Activated T-helper 1 cell treated with anti-CD3 and anti-CD28 coated beads, Interleukin-12 subunit alpha, Interleukin-12 subunit beta, Interleukin-2, Interleukin-4 antibody, amounts not matched to agents 30 ng/mL and 10 ng/mL and 1 ng/mL, durations not matched to agents 14 hours and 24 hours and 36 hours (primary cell): ENCODE measurements at regions not wholly inside any gene's neighbourhood (a gene's known extent, or its start where the extent isn't known, plus 50 kb on each side); places are given as distances from the start of the nearest gene placed in this dataset.

Source experiments
- DNase-seq: peaks from one replicate; pipeline ENCODE4 v3.0.0; 2021; ENCODE audit warnings: low spot score
- H3K27ac Mint-ChIP-seq: one replicate; pipeline ENCODE4 v1.8.0; 2021; ENCODE audit warnings: mild to moderate bottlenecking, mixed read lengths
- H3K27me3 Mint-ChIP-seq: one replicate; pipeline ENCODE4 v1.8.0; 2022; ENCODE audit warnings: mild to moderate bottlenecking, moderate library complexity, mixed read lengths; ENCODE audit not compliant: insufficient read depth
- H3K36me3 Mint-ChIP-seq: one replicate; pipeline ENCODE4 v1.8.0; 2021; ENCODE audit warnings: low read depth, mixed read lengths
- H3K4me1 Mint-ChIP-seq: one replicate; pipeline ENCODE4 v1.8.0; 2021; ENCODE audit warnings: low read depth, mixed read lengths
- H3K4me3 Mint-ChIP-seq: one replicate; pipeline ENCODE4 v1.8.0; 2021; ENCODE audit warnings: mild to moderate bottlenecking, moderate library complexity, mixed read lengths
- H3K9me3 Mint-ChIP-seq: one replicate; pipeline ENCODE4 v1.8.0; 2021; ENCODE audit warnings: mixed read lengths
- intact Hi-C: fragments of 100-400 bp; cut with micrococcal nuclease; formaldehyde crosslinking; loops from one replicate; pipeline ENCODE4 v1.15.1; 2024

GRCh38 chr7:20267482-20267881, 50.3 kb upstream of the MACC1 start:
- no peaks in the 10 kb centered on the region for H3K27me3 Mint-ChIP-seq
- intact Hi-C loops = no loop called here
- DNase-seq = no peak
- H3K36me3 Mint-ChIP-seq = no peaks in the 10 kb centered on the region
- H3K4me1 Mint-ChIP-seq = no peaks in the 10 kb centered on the region
- no peaks in the 10 kb centered on the region for H3K9me3 Mint-ChIP-seq
- no peak overlapping the region for H3K27ac Mint-ChIP-seq
- no peak overlapping the region for H3K4me3 Mint-ChIP-seq

- no peaks in the 10 kb centered on the region for H3K36me3 Mint-ChIP-seq
- H3K4me3 Mint-ChIP-seq = no peak overlapping the region
- H3K27me3 Mint-ChIP-seq = no peaks in the 10 kb centered on the region
- intact Hi-C loops = no loop called here
- H3K9me3 Mint-ChIP-seq = no peaks in the 10 kb centered on the region
- DNase-seq = no peak
- no peaks in the 10 kb centered on the region for H3K4me1 Mint-ChIP-seq
- no peak overlapping the region for H3K27ac Mint-ChIP-seq
These were observed 51.6 kb upstream of the MACC1 start for GRCh38 chr7:20268824-20269223.

GRCh38 chr7:20269726-20270125, 52.5 kb upstream of the MACC1 start:
- Mint-ChIP-seq H3K27ac (no peak overlapping the region), H3K4me1 (no peaks in the 10 kb centered on the region), H3K27me3 (no peaks in the 10 kb centered on the region), H3K4me3 (no peak overlapping the region), H3K36me3 (no peaks in the 10 kb centered on the region), H3K9me3 (no peaks in the 10 kb centered on the region)
- intact Hi-C loops = no loop called here
- DNase-seq = no peak

- Mint-ChIP-seq H3K4me1 (no peaks in the 10 kb centered on the region), H3K9me3 (no peaks in the 10 kb centered on the region), H3K27ac (no peak overlapping the region), H3K36me3 (no peaks in the 10 kb centered on the region), H3K4me3 (no peak overlapping the region), H3K27me3 (no peaks in the 10 kb centered on the region)
- intact Hi-C loops = no loop called here
- DNase-seq = no peak
These were observed 53.2 kb upstream of the MACC1 start for GRCh38 chr7:20270371-20270770.

- H3K9me3 Mint-ChIP-seq = no peaks in the 10 kb centered on the region
- H3K4me1 Mint-ChIP-seq = no peaks in the 10 kb centered on the region
- H3K4me3 Mint-ChIP-seq = no peak overlapping the region
- no peaks in the 10 kb centered on the region for H3K36me3 Mint-ChIP-seq
- intact Hi-C loops = no loop called here
- H3K27ac Mint-ChIP-seq = no peak overlapping the region
- no peaks in the 10 kb centered on the region for H3K27me3 Mint-ChIP-seq
- DNase-seq = no peak
These were observed 53.7 kb upstream of the MACC1 start for GRCh38 chr7:20270867-20271266.

GRCh38 chr7:20275637-20276036, 55.1 kb upstream of the ITGB8 start:
- Mint-ChIP-seq H3K4me3 (no peak overlapping the region), H3K27me3 (no peaks in the 10 kb centered on the region), H3K36me3 (no peaks in the 10 kb centered on the region), H3K27ac (no peak overlapping the region), H3K9me3 (no peaks in the 10 kb centered on the region), H3K4me1 (no peaks in the 10 kb centered on the region)
- intact Hi-C loops = no loop called here
- DNase-seq = no peak

- Mint-ChIP-seq H3K27me3 (peaks cover 2% of the 10 kb centered on the region), H3K4me3 (no peak overlapping the region)
- DNase-seq = no peak
These were observed 53.8 kb upstream of the ITGB8 start for GRCh38 chr7:20276705-20277472.

GRCh38 chr7:20279979-20280378, 50.7 kb upstream of the ITGB8 start:
- Mint-ChIP-seq H3K9me3 (no peaks in the 10 kb centered on the region), H3K27ac (no peak overlapping the region), H3K4me3 (no peak overlapping the region), H3K27me3 (peaks cover 2% of the 10 kb centered on the region), H3K36me3 (no peaks in the 10 kb centered on the region), H3K4me1 (no peaks in the 10 kb centered on the region)
- intact Hi-C loops = loop anchor here (2.0 kb wide), 1 partner anchor 1659 kb away; no protein-coding TSS in a partner anchor
- no peak for DNase-seq

More at GRCh38 chr7:20276705-20277472, 53.8 kb upstream of the ITGB8 start:
- intact Hi-C loops = loop anchor here (1.0 kb wide), 1 partner anchor 53 kb away; the partner anchor contains the start of gene ITGB8
- no peak overlapping the region for H3K27ac Mint-ChIP-seq
- H3K9me3 Mint-ChIP-seq = no peaks in the 10 kb centered on the region
- no peaks in the 10 kb centered on the region for H3K4me1 Mint-ChIP-seq
- no peaks in the 10 kb centered on the region for H3K36me3 Mint-ChIP-seq

GRCh38 chr7:20280475-20281351, 50.0 kb upstream of the ITGB8 start:
- H3K27ac Mint-ChIP-seq = no peak overlapping the region
- H3K4me3 Mint-ChIP-seq = no peak overlapping the region
- intact Hi-C loops = loop anchor here (2.0 kb wide), 1 partner anchor 1658 kb away; no protein-coding TSS in a partner anchor
- no peaks in the 10 kb centered on the region for H3K9me3 Mint-ChIP-seq
- H3K36me3 Mint-ChIP-seq = no peaks in the 10 kb centered on the region
- H3K27me3 Mint-ChIP-seq = peaks cover 2% of the 10 kb centered on the region
- DNase-seq = no peak
- no peaks in the 10 kb centered on the region for H3K4me1 Mint-ChIP-seq
